MM.1S (cell line): ENCODE measurements at regions not wholly inside any gene's neighbourhood (a gene's known extent, or its start where the extent isn't known, plus 50 kb on each side); places are given as distances from the start of the nearest gene placed in this dataset.

ENCODE experiments used
- DNase-seq: peaks from one replicate; pipeline ENCODE4 v3.0.0-alpha.2; 2015
- H2AFZ ChIP-seq: fragments of 300-600 bp; sonication (generic); 2 replicates; pipeline ENCODE4 v1.6.0; 2016; ENCODE audit warnings: antibody characterized with exemption, low read length
- H3F3A ChIP-seq: fragments of 300-600 bp; sonication (generic); 2 replicates; pipeline ENCODE4 v1.6.1; 2016; ENCODE audit warnings: mild to moderate bottlenecking, antibody characterized with exemption, low read length, moderate library complexity, mixed read lengths; ENCODE audit not compliant: insufficient read depth
- H3K27ac ChIP-seq: fragments of 300-600 bp; sonication (generic); 2 replicates; pipeline ENCODE4 v1.5.1; 2016; ENCODE audit warnings: mild to moderate bottlenecking, low read length
- H3K27me3 ChIP-seq: fragments of 300-600 bp; sonication (generic); replicated peaks from 2 replicates; pipeline ENCODE4 v1.6.0; 2016; ENCODE audit warnings: low read length; ENCODE audit not compliant: insufficient read depth
- H3K36me3 ChIP-seq: fragments of 300-600 bp; sonication (generic); replicated peaks from 2 replicates; pipeline ENCODE4 v1.6.1; 2016; ENCODE audit warnings: mild to moderate bottlenecking, low read length, mixed read lengths; ENCODE audit not compliant: insufficient read depth
- H3K4me1 ChIP-seq: fragments of 300-600 bp; sonication (generic); 2 replicates; pipeline ENCODE4 v1.6.1; 2016; ENCODE audit warnings: low read length, mixed read lengths
- H3K4me2 ChIP-seq: fragments of 300-600 bp; sonication (generic); 2 replicates; pipeline ENCODE4 v1.6.0; 2016; ENCODE audit warnings: low read depth, low read length
- H3K4me3 ChIP-seq: fragments of 300-600 bp; sonication (generic); 2 replicates; pipeline ENCODE4 v1.5.1; 2016; ENCODE audit warnings: low read length, mixed read lengths
- H3K79me2 ChIP-seq: fragments of 300-600 bp; sonication (generic); 2 replicates; pipeline ENCODE4 v1.6.1; 2016; ENCODE audit warnings: mixed run types, low read length, mixed read lengths
- H3K9ac ChIP-seq: fragments of 300-600 bp; sonication (generic); 2 replicates; pipeline ENCODE4 v1.6.1; 2016; ENCODE audit warnings: low read length, mixed read lengths
- H3K9me2 ChIP-seq: fragments of 300-600 bp; sonication (generic); replicated peaks from 2 replicates; pipeline ENCODE4 v1.6.1; 2016; ENCODE audit warnings: mild to moderate bottlenecking, low read length, mixed read lengths; ENCODE audit not compliant: insufficient read depth
- H3K9me3 ChIP-seq: fragments of 300-600 bp; sonication (generic); replicated peaks from 2 replicates; pipeline ENCODE4 v1.6.1; 2016; ENCODE audit warnings: mild to moderate bottlenecking, low read length, mixed read lengths; ENCODE audit not compliant: insufficient read depth
- H4K20me1 ChIP-seq: fragments of 300-600 bp; sonication (generic); 2 replicates; pipeline ENCODE4 v1.6.1; 2016; ENCODE audit warnings: mild to moderate bottlenecking, low read length, moderate library complexity, mixed read lengths; ENCODE audit not compliant: insufficient read depth
- CTCF ChIP-seq: fragments of 300-600 bp; sonication (generic); IDR thresholded peaks from 2 replicates; pipeline ENCODE4 v1.5.1; 2016; ENCODE audit warnings: antibody characterized with exemption, low read length, mixed read lengths
- EZH2 ChIP-seq: fragments of 300-600 bp; sonication (generic); optimal IDR thresholded peaks from 2 replicates; pipeline ENCODE3; 2017; ENCODE audit warnings: low read depth, mild to moderate bottlenecking, antibody characterized with exemption, low read length, mixed read lengths
- EZH2phosphoT487 ChIP-seq: fragments of 300-600 bp; sonication (generic); IDR thresholded peaks from 2 replicates; pipeline ENCODE4 v1.6.1; 2018; ENCODE audit warnings: antibody characterized with exemption, low read length

- H3K36me3 ChIP-seq, result no peaks in the 10 kb centered on the region
- H3K9ac ChIP-seq, result no peak overlapping the region
- H4K20me1 ChIP-seq, result no peaks in the 10 kb centered on the region
- no peaks in the 10 kb centered on the region for H3F3A ChIP-seq
- no peaks in the 10 kb centered on the region for H3K9me3 ChIP-seq
- H3K9me2 ChIP-seq, result no peaks in the 10 kb centered on the region
- H3K4me3 ChIP-seq, result no peak overlapping the region
- H3K27me3 ChIP-seq, result no peaks in the 10 kb centered on the region
- H2AFZ ChIP-seq, result no peak overlapping the region
- no peak for DNase-seq
- no peak overlapping the region for H3K4me2 ChIP-seq
- H3K27ac ChIP-seq, result no peak overlapping the region
- H3K79me2 ChIP-seq, result no peaks in the 10 kb centered on the region
- 0 out of 2 replicates have a peak, but pooled peaks cover 8% of the 10 kb centered on the region for H3K4me1 ChIP-seq
- TF ChIP-seq CTCF (no peak), EZH2 (no peak), EZH2phosphoT487 (no peak)
Measured at GRCh38 chr4:156103311-156103710, 149.6 kb upstream of the CTSO start.

GRCh38 chr4:156102411-156102810 lies 148.7 kb upstream of the CTSO start:
- TF ChIP-seq EZH2, result no peak
- no peak for TF ChIP-seq CTCF
- TF ChIP-seq EZH2phosphoT487, result no peak
- H3K27ac ChIP-seq, result no peak overlapping the region
- H4K20me1 ChIP-seq, result no peaks in the 10 kb centered on the region
- no peak overlapping the region for H2AFZ ChIP-seq
- H3K4me1 ChIP-seq, result 0 out of 2 replicates have a peak, but pooled peaks cover 8% of the 10 kb centered on the region
- H3F3A ChIP-seq, result no peaks in the 10 kb centered on the region
- H3K9me2 ChIP-seq, result no peaks in the 10 kb centered on the region
- H3K9ac ChIP-seq, result no peak overlapping the region
- H3K4me3 ChIP-seq, result no peak overlapping the region
- no peaks in the 10 kb centered on the region for H3K27me3 ChIP-seq
- no peak for DNase-seq
- no peaks in the 10 kb centered on the region for H3K36me3 ChIP-seq
- no peak overlapping the region for H3K4me2 ChIP-seq
- no peaks in the 10 kb centered on the region for H3K9me3 ChIP-seq
- no peaks in the 10 kb centered on the region for H3K79me2 ChIP-seq

GRCh38 chr4:156101571-156101970 lies 147.9 kb upstream of the CTSO start:
- DNase-seq, result no peak
- H3K9me2 ChIP-seq, result no peaks in the 10 kb centered on the region
- no peaks in the 10 kb centered on the region for H3K27me3 ChIP-seq
- no peaks in the 10 kb centered on the region for H3K36me3 ChIP-seq
- H3K79me2 ChIP-seq, result no peaks in the 10 kb centered on the region
- H3K4me3 ChIP-seq, result no peak overlapping the region
- no peak overlapping the region for H2AFZ ChIP-seq
- no peaks in the 10 kb centered on the region for H3K9me3 ChIP-seq
- no peak for TF ChIP-seq EZH2phosphoT487
- no peak for TF ChIP-seq EZH2
- no peak for TF ChIP-seq CTCF
- H3F3A ChIP-seq, result no peaks in the 10 kb centered on the region
- H3K4me1 ChIP-seq, result 0 out of 2 replicates have a peak, but pooled peaks cover 8% of the 10 kb centered on the region
- H3K27ac ChIP-seq, result no peak overlapping the region
- H4K20me1 ChIP-seq, result no peaks in the 10 kb centered on the region
- no peak overlapping the region for H3K4me2 ChIP-seq
- H3K9ac ChIP-seq, result no peak overlapping the region
